CD14-positive monocyte (primary cell): ENCODE measurements at regions not wholly inside any gene's neighbourhood (a gene's known extent, or its start where the extent isn't known, plus 50 kb on each side); places are given as distances from the start of the nearest gene placed in this dataset.
A peak's percentile ranks its signal among the peaks of the same experiment; 100 is the strongest.

ENCODE experiments used
- DNase-seq, 3 donors: peaks; one replicate each; pipeline ENCODE4 v3.0.0-alpha.2; 2011 to 2022
- H2AFZ ChIP-seq: 2 replicates; pipeline ENCODE4 v1.6.0; 2012; ENCODE audit warnings: mild to moderate bottlenecking, low read depth, low read length, inconsistent platforms; ENCODE audit not compliant: insufficient read depth, poor library complexity, severe bottlenecking
- H3K27ac ChIP-seq, 2 donors: 1 replicate in 1 of 2; 2 replicates in 1 of 2; pipeline ENCODE4 v1.5.1; 2012 to 2013; ENCODE audit warnings: low read length in 2 of 2, control low read depth in 1 of 2, inconsistent platforms in 1 of 2, low read depth in 1 of 2, mild to moderate bottlenecking in 1 of 2
- H3K27me3 ChIP-seq, 2 donors: one replicate each; pipeline versions ENCODE4 v1.6.0 to v1.6.1; 2011 to 2013; ENCODE audit warnings: low read length in 2 of 2; ENCODE audit not compliant: control insufficient read depth in 2 of 2, insufficient read depth in 2 of 2
- H3K36me3 ChIP-seq, 2 donors: replicated peaks in 1 of 2; 1 replicate in 1 of 2; 2 replicates in 1 of 2; pipeline versions ENCODE4 v1.5.1 to v1.6.1; 2012 to 2013; ENCODE audit warnings: low read length in 2 of 2, control low read depth in 1 of 2, inconsistent platforms in 1 of 2, mild to moderate bottlenecking in 1 of 2; ENCODE audit not compliant: insufficient read depth in 2 of 2, control insufficient read depth in 1 of 2
- H3K4me1 ChIP-seq, 2 donors: 1 replicate in 1 of 2; 2 replicates in 1 of 2; pipeline versions ENCODE4 v1.5.1 to v1.6.1; 2012 to 2013; ENCODE audit warnings: low read length in 2 of 2, control low read depth in 1 of 2, inconsistent platforms in 1 of 2, mild to moderate bottlenecking in 1 of 2, moderate library complexity in 1 of 2; ENCODE audit not compliant: insufficient read depth in 2 of 2, control insufficient read depth in 1 of 2
- H3K4me2 ChIP-seq: replicated peaks from 2 replicates; pipeline ENCODE3; 2012; ENCODE audit warnings: low read length, moderate library complexity, mild to moderate bottlenecking; ENCODE audit not compliant: poor library complexity, severe bottlenecking; ENCODE audit errors: extremely low read depth
- H3K4me3 ChIP-seq, 3 experiments: fragments of 200-600 bp in 1 of 3; sonication (generic) in 1 of 3; replicated peaks in 1 of 3; 1 replicate in 2 of 3; 2 replicates in 1 of 3; pipeline ENCODE4 v1.5.1; 2011 to 2013; ENCODE audit warnings: low read length in 3 of 3, mild to moderate bottlenecking in 3 of 3, control low read depth in 2 of 3, low read depth in 2 of 3, inconsistent platforms in 1 of 3, moderate library complexity in 1 of 3
- H3K79me2 ChIP-seq: 2 replicates; pipeline ENCODE4 v1.6.0; 2012; ENCODE audit warnings: mild to moderate bottlenecking, control low read depth, inconsistent platforms, low read length, moderate library complexity; ENCODE audit not compliant: insufficient read depth
- H3K9ac ChIP-seq: 2 replicates; pipeline ENCODE4 v1.6.0; 2017; ENCODE audit warnings: low read length, mild to moderate bottlenecking; ENCODE audit not compliant: insufficient read depth, poor library complexity, severe bottlenecking
- H3K9me3 ChIP-seq, 2 donors: replicated peaks in 1 of 2; 1 replicate in 1 of 2; 2 replicates in 1 of 2; pipeline versions ENCODE4 v1.5.1 to v1.6.1; 2012 to 2013; ENCODE audit warnings: low read length in 2 of 2, control low read depth in 1 of 2; ENCODE audit not compliant: control insufficient read depth in 1 of 2, insufficient read depth in 1 of 2
- H4K20me1 ChIP-seq: 2 replicates; pipeline ENCODE4 v1.6.0; 2012; ENCODE audit warnings: mild to moderate bottlenecking, low read length, control low read depth, moderate library complexity; ENCODE audit not compliant: insufficient read depth
- H3K27ac Mint-ChIP-seq, 7 donors: one replicate each; pipeline ENCODE4 v1.8.0; 2020; ENCODE audit warnings: mild to moderate bottlenecking in 7 of 7, mixed read lengths in 7 of 7, moderate library complexity in 6 of 7, inconsistent platforms in 2 of 7
- H3K27me3 Mint-ChIP-seq, 3 donors: one replicate each; pipeline ENCODE4 v1.8.0; 2021 to 2022; ENCODE audit warnings: low read depth in 3 of 3, mild to moderate bottlenecking in 3 of 3, mixed read lengths in 3 of 3, moderate library complexity in 3 of 3, inconsistent platforms in 1 of 3
- H3K36me3 Mint-ChIP-seq, 2 donors: one replicate each; pipeline ENCODE4 v1.8.0; 2020; ENCODE audit warnings: mixed read lengths in 2 of 2, inconsistent platforms in 1 of 2, mild to moderate bottlenecking in 1 of 2
- H3K4me1 Mint-ChIP-seq: one replicate; pipeline ENCODE4 v1.8.0; 2020; ENCODE audit warnings: mild to moderate bottlenecking, mixed read lengths
- H3K4me3 Mint-ChIP-seq, 2 donors: one replicate each; pipeline ENCODE4 v1.8.0; 2020; ENCODE audit warnings: mild to moderate bottlenecking in 2 of 2, mixed read lengths in 2 of 2, moderate library complexity in 1 of 2
- H3K9me3 Mint-ChIP-seq, 7 donors: one replicate each; pipeline ENCODE4 v1.8.0; 2020 to 2022; ENCODE audit warnings: mixed read lengths in 7 of 7, mild to moderate bottlenecking in 6 of 7, moderate library complexity in 6 of 7, inconsistent platforms in 2 of 7
- CTCF ChIP-seq: fragments of 200-600 bp; IDR thresholded peaks from one replicate; pipeline ENCODE4 v1.8.0; 2022; ENCODE audit warnings: antibody characterized with exemption, mild to moderate bottlenecking
- WGBS: methylation state at CpG from one replicate; pipeline ENCODE4 v1.1.5; 2013; ENCODE audit warnings: missing lambda C conversion rate; ENCODE audit not compliant: insufficient coverage; 5-methylcytosine and 5-hydroxymethylcytosine counted together
- intact Hi-C, 2 donors: fragments of 100-400 bp; cut with micrococcal nuclease; formaldehyde crosslinking; loops; one replicate each; pipeline versions ENCODE4 v1.15.0 to v1.15.1; 2023

GRCh38 chr12:24517000-24517399, 431.9 kb downstream of the BCAT1 start:
- Histone ChIP-seq H3K27me3 (no peaks in the 10 kb centered on the region), H3K9ac (no peak overlapping the region), H3K4me2 (no peak overlapping the region), H3K79me2 (no peaks in the 10 kb centered on the region), H3K36me3 (no peaks in the 10 kb centered on the region), H3K9me3 (peaks cover 4 to 13% of the 10 kb centered on the region in 2 donors), H3K4me3 (no peak overlapping the region), H2AFZ (no peak overlapping the region), H3K4me1 (no peaks in the 10 kb centered on the region), H3K27ac (no peak overlapping the region), H4K20me1 (no peaks in the 10 kb centered on the region)
- no peak for TF ChIP-seq CTCF
- H3K4me3 Mint-ChIP-seq: no peak overlapping the region
- H3K27me3 Mint-ChIP-seq: peaks cover 0 to 4% (median 3%) of the 10 kb centered on the region in 3 donors
- DNase-seq: no peak
- no peaks in the 10 kb centered on the region for H3K36me3 Mint-ChIP-seq
- H3K9me3 Mint-ChIP-seq: peaks cover 7 to 29% (median 20%) of the 10 kb centered on the region in 7 donors
- intact Hi-C loops: no loop called here
- 0% methylated on average over 1 of the region's 1 CpG for WGBS
- peak overlapping the region in 1 of 7 donors; percentile 2 for H3K27ac Mint-ChIP-seq
- H3K4me1 Mint-ChIP-seq: no peaks in the 10 kb centered on the region

- H3K9me3 Mint-ChIP-seq: peaks cover 0 to 7% (median 0%) of the 10 kb centered on the region in 7 donors
- no peaks in the 10 kb centered on the region for H3K4me1 Mint-ChIP-seq
- H3K27me3 Mint-ChIP-seq: peaks cover 0 to 1% (median 0%) of the 10 kb centered on the region in 3 donors
- H3K27ac Mint-ChIP-seq: no peak overlapping the region
- H3K79me2 ChIP-seq: no peaks in the 10 kb centered on the region
- no peak overlapping the region for H3K4me2 ChIP-seq
- no peak overlapping the region for H2AFZ ChIP-seq
- H3K4me1 ChIP-seq: no peaks in the 10 kb centered on the region
- no peaks in the 10 kb centered on the region for H3K27me3 ChIP-seq
- H3K4me3 Mint-ChIP-seq: no peak overlapping the region
- H3K9ac ChIP-seq: no peak overlapping the region
- H4K20me1 ChIP-seq: no peaks in the 10 kb centered on the region
- no peaks in the 10 kb centered on the region for H3K36me3 Mint-ChIP-seq
- TF ChIP-seq CTCF: no peak
- DNase-seq: no peak
- no peaks in the 10 kb centered on the region for H3K9me3 ChIP-seq
- no peaks in the 10 kb centered on the region for H3K36me3 ChIP-seq
- intact Hi-C loops: no loop called here
- WGBS: 86% methylated on average over 1 of the region's 5 CpGs
- no peak overlapping the region for H3K27ac ChIP-seq
- no peak overlapping the region for H3K4me3 ChIP-seq
These were observed 438.2 kb downstream of the BCAT1 start for GRCh38 chr12:24510581-24511125.
